ENCODE measurements at regions not wholly inside any gene's neighbourhood (a gene's known extent, or its start where the extent isn't known, plus 50 kb on each side); places are given as distances from the start of the nearest gene placed in this dataset.
"Not testable (repeated sequence)": the region's sequence is repeated elsewhere in the genome, so short reads cannot be mapped to it uniquely, and the experiment has no call there.

GRCh38 chrX:66992077-66992476 is 353.2 kb upstream of the EDA2R start:
- H3K4me1 ChIP-seq (ENCODE audit: control insufficient read depth in 1 of 2, insufficient read depth in 2 of 2, low read length in 2 of 2); H2AFZ ChIP-seq (ENCODE audit: low read depth, low read length, poor library complexity, severe bottlenecking); H3K4me2 ChIP-seq (ENCODE audit: low read length); DNase-seq (ENCODE audit: low read depth, low spot score); BruUV-seq (replicated peaks); H3K9ac ChIP-seq (ENCODE audit: low read length); CTCF ChIA-PET; H3K36me3 ChIP-seq (ENCODE audit: control insufficient read depth in 1 of 2, insufficient read depth in 2 of 2, low read length in 2 of 2); H3K79me2 ChIP-seq (ENCODE audit: insufficient read depth, low read length); POLR2A ChIA-PET; H3K4me3 ChIP-seq (replicated peaks in 1 of 2; ENCODE audit: low read depth in 1 of 2, low read length in 2 of 2); RAD21 ChIA-PET (ENCODE audit: low non-redundant PET in 1 of 2, low total read pairs in 2 of 2, uncharacterized antibody in 2 of 2, unreplicated experiment in 2 of 2); H3K9me3 ChIP-seq (ENCODE audit: control insufficient read depth in 1 of 2, insufficient read depth in 1 of 2, low read depth in 1 of 2, low read length in 2 of 2); H3K9me2 ChIP-seq (ENCODE audit: insufficient read depth); intact Hi-C loops (cut with micrococcal nuclease); ATAC-seq; H3K27ac ChIP-seq (ENCODE audit: low read depth, low read length); H4K20me1 ChIP-seq (ENCODE audit: insufficient read depth); H3K27me3 ChIP-seq (ENCODE audit: insufficient read depth, low read length): not testable (repeated sequence)

GRCh38 chrX:66988331-66988730 is 349.5 kb upstream of the EDA2R start:
- BruUV-seq (replicated peaks) = no TSS peak
- ATAC-seq (no peak), DNase-seq (ENCODE audit: low read depth, low spot score) (no peak)
- no peaks in the 10 kb centered on the region for H3K27me3 ChIP-seq (ENCODE audit: insufficient read depth, low read length)
- H4K20me1 ChIP-seq (ENCODE audit: insufficient read depth) = no peaks in the 10 kb centered on the region
- H3K9me2 ChIP-seq (ENCODE audit: insufficient read depth) = no peaks in the 10 kb centered on the region
- CTCF ChIA-PET = no interaction called here
- H3K79me2 ChIP-seq (ENCODE audit: insufficient read depth, low read length) = no peaks in the 10 kb centered on the region
- no peaks in the 10 kb centered on the region for H3K4me1 ChIP-seq (ENCODE audit: control insufficient read depth in 1 of 2, insufficient read depth in 2 of 2, low read length in 2 of 2)
- no peak overlapping the region for H3K4me2 ChIP-seq (ENCODE audit: low read length)
- intact Hi-C loops (cut with micrococcal nuclease) = no loop called here
- no peaks in the 10 kb centered on the region for H3K9me3 ChIP-seq (ENCODE audit: control insufficient read depth in 1 of 2, insufficient read depth in 1 of 2, low read depth in 1 of 2, low read length in 2 of 2)
- no peak overlapping the region for H3K27ac ChIP-seq (ENCODE audit: low read depth, low read length)
- RAD21 ChIA-PET (ENCODE audit: low non-redundant PET in 1 of 2, low total read pairs in 2 of 2, uncharacterized antibody in 2 of 2, unreplicated experiment in 2 of 2) = no interaction called here
- H3K36me3 ChIP-seq (ENCODE audit: control insufficient read depth in 1 of 2, insufficient read depth in 2 of 2, low read length in 2 of 2) = no peaks in the 10 kb centered on the region
- POLR2A ChIA-PET = no interaction called here
- no peak overlapping the region for H2AFZ ChIP-seq (ENCODE audit: low read depth, low read length, poor library complexity, severe bottlenecking)
- no peak overlapping the region for H3K4me3 ChIP-seq (replicated peaks in 1 of 2; ENCODE audit: low read depth in 1 of 2, low read length in 2 of 2)
- H3K9ac ChIP-seq (ENCODE audit: low read length) = no peak overlapping the region
- TF ChIP-seq FOSL1 (IDR thresholded peaks at IDR 0.05; ENCODE audit: low read depth) (no peak), CTCF (IDR thresholded peaks at IDR 0.05 in 2 of 3, conservative IDR thresholded peaks at IDR 0.05 in 1 of 3; ENCODE audit: borderline replicate concordance in 1 of 3, insufficient read depth in 1 of 3, low read depth in 2 of 3, low read length in 2 of 3) (no peak), SIN3A (IDR thresholded peaks at IDR 0.05; ENCODE audit: low read depth) (no peak), ZFX (IDR thresholded peaks at IDR 0.05) (no peak), ZBTB33 (IDR thresholded peaks at IDR 0.05; ENCODE audit: extremely low read depth, insufficient replicate concordance, low read length) (no peak), POLR2AphosphoS5 (IDR thresholded peaks at IDR 0.05; ENCODE audit: low read depth, low read length) (no peak), ZNF274 (IDR thresholded peaks at IDR 0.05; ENCODE audit: low read depth, low read length) (no peak), SRF (IDR thresholded peaks at IDR 0.05; ENCODE audit: low read depth) (no peak), TCF7L2 (IDR thresholded peaks at IDR 0.05; ENCODE audit: borderline replicate concordance, extremely low read depth, insufficient read depth, insufficient read length) (no peak), RAD21 (IDR thresholded peaks at IDR 0.05; ENCODE audit: low read depth) (no peak), EZH2 (IDR thresholded peaks at IDR 0.05) (no peak)
- TF ChIP-seq, protein P1, sequence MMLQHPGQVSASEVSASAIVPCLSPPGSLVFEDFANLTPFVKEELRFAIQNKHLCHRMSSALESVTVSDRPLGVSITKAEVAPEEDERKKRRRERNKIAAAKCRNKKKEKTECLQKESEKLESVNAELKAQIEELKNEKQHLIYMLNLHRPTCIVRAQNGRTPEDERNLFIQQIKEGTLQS (IDR thresholded peaks at IDR 0.05) = no peak
- TF ChIP-seq, protein P2, sequence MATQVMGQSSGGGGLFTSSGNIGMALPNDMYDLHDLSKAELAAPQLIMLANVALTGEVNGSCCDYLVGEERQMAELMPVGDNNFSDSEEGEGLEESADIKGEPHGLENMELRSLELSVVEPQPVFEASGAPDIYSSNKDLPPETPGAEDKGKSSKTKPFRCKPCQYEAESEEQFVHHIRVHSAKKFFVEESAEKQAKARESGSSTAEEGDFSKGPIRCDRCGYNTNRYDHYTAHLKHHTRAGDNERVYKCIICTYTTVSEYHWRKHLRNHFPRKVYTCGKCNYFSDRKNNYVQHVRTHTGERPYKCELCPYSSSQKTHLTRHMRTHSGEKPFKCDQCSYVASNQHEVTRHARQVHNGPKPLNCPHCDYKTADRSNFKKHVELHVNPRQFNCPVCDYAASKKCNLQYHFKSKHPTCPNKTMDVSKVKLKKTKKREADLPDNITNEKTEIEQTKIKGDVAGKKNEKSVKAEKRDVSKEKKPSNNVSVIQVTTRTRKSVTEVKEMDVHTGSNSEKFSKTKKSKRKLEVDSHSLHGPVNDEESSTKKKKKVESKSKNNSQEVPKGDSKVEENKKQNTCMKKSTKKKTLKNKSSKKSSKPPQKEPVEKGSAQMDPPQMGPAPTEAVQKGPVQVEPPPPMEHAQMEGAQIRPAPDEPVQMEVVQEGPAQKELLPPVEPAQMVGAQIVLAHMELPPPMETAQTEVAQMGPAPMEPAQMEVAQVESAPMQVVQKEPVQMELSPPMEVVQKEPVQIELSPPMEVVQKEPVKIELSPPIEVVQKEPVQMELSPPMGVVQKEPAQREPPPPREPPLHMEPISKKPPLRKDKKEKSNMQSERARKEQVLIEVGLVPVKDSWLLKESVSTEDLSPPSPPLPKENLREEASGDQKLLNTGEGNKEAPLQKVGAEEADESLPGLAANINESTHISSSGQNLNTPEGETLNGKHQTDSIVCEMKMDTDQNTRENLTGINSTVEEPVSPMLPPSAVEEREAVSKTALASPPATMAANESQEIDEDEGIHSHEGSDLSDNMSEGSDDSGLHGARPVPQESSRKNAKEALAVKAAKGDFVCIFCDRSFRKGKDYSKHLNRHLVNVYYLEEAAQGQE (IDR thresholded peaks at IDR 0.05; ENCODE audit: low read depth) = no peak

Data from HCT116 (cell line).